Astrocyte (in vitro differentiated cells and primary cell): ENCODE measurements at regions not wholly inside any gene's neighbourhood (a gene's known extent, or its start where the extent isn't known, plus 50 kb on each side); places are given as distances from the start of the nearest gene placed in this dataset.
"Not testable (repeated sequence)": the region's sequence is repeated elsewhere in the genome, so short reads cannot be mapped to it uniquely, and the experiment has no call there.

Experiments used
- DNase-seq: peaks from one replicate; pipeline ENCODE4 v3.0.0-alpha.2; 2010; ENCODE audit warnings: low read depth
- FAIRE-seq: peaks from 2 replicates; lab custom pipeline; 2011; peaks lifted over from hg19 to GRCh38; lab: Jason Lieb, UNC
- H2AFZ ChIP-seq: 2 replicates; pipeline ENCODE4 v1.6.0; 2012; ENCODE audit warnings: low read depth, low read length, inconsistent platforms
- H3K27ac ChIP-seq: 2 replicates; pipeline ENCODE4 v1.5.1; 2011; ENCODE audit warnings: low read depth, low read length, inconsistent platforms
- H3K27me3 ChIP-seq: 2 replicates; pipeline ENCODE4 v1.6.0; 2011; ENCODE audit warnings: low read length, inconsistent platforms; ENCODE audit not compliant: insufficient read depth
- H3K36me3 ChIP-seq: 2 replicates; pipeline ENCODE4 v1.5.1; 2011; ENCODE audit warnings: low read length, inconsistent platforms; ENCODE audit not compliant: insufficient read depth
- H3K4me1 ChIP-seq: 2 replicates; pipeline ENCODE4 v1.5.1; 2011; ENCODE audit warnings: low read length, inconsistent platforms; ENCODE audit not compliant: insufficient read depth
- H3K4me2 ChIP-seq: 2 replicates; pipeline ENCODE4 v1.6.0; 2012; ENCODE audit warnings: low read length, inconsistent platforms
- H3K4me3 ChIP-seq: 2 replicates; pipeline ENCODE4 v1.5.1; 2011; ENCODE audit warnings: low read depth, mild to moderate bottlenecking, low read length, inconsistent platforms; ENCODE audit not compliant: insufficient read depth
- H3K79me2 ChIP-seq: 2 replicates; pipeline ENCODE4 v1.6.0; 2012; ENCODE audit warnings: mild to moderate bottlenecking, low read length, inconsistent platforms; ENCODE audit not compliant: insufficient read depth
- H3K9ac ChIP-seq: 2 replicates; pipeline ENCODE4 v1.6.0; 2012; ENCODE audit warnings: mild to moderate bottlenecking, low read length, inconsistent platforms
- H3K9me3 ChIP-seq: 2 replicates; pipeline ENCODE4 v1.5.1; 2012; ENCODE audit warnings: low read depth, mild to moderate bottlenecking, low read length, inconsistent platforms; ENCODE audit not compliant: insufficient read depth
- H4K20me1 ChIP-seq: 2 replicates; pipeline ENCODE4 v1.6.0; 2012; ENCODE audit warnings: low read length, inconsistent platforms; ENCODE audit not compliant: insufficient read depth
- H3K27ac Mint-ChIP-seq: one replicate; pipeline ENCODE4 v1.8.0; 2021; ENCODE audit warnings: mild to moderate bottlenecking, mixed read lengths; ENCODE audit not compliant: unreplicated experiment
- H3K27me3 Mint-ChIP-seq: one replicate; pipeline ENCODE4 v1.8.0; 2021; ENCODE audit warnings: low read depth, mixed read lengths; ENCODE audit not compliant: unreplicated experiment
- H3K36me3 Mint-ChIP-seq: one replicate; pipeline ENCODE4 v1.8.0; 2021; ENCODE audit warnings: low read depth, mixed read lengths; ENCODE audit not compliant: unreplicated experiment
- H3K4me1 Mint-ChIP-seq: one replicate; pipeline ENCODE4 v1.8.0; 2021; ENCODE audit warnings: low read depth, mixed read lengths; ENCODE audit not compliant: unreplicated experiment
- H3K4me3 Mint-ChIP-seq: one replicate; pipeline ENCODE4 v1.8.0; 2021; ENCODE audit warnings: mild to moderate bottlenecking, moderate library complexity, mixed read lengths; ENCODE audit not compliant: unreplicated experiment
- H3K9me3 Mint-ChIP-seq: one replicate; pipeline ENCODE4 v1.8.0; 2021; ENCODE audit warnings: mild to moderate bottlenecking, mixed read lengths; ENCODE audit not compliant: unreplicated experiment
- EZH2 ChIP-seq: IDR thresholded peaks from 2 replicates; pipeline ENCODE4 v1.6.1; 2012; ENCODE audit warnings: mild to moderate bottlenecking, low read length, inconsistent platforms; ENCODE audit not compliant: insufficient read depth
- TF ChIP-seq, protein P1 (sequence below): IDR thresholded peaks from 2 replicates; pipeline ENCODE4 v1.5.1; 2011; ENCODE audit warnings: low read depth, mild to moderate bottlenecking, inconsistent platforms, low read length, moderate library complexity; ENCODE audit not compliant: insufficient read depth

DNA sequence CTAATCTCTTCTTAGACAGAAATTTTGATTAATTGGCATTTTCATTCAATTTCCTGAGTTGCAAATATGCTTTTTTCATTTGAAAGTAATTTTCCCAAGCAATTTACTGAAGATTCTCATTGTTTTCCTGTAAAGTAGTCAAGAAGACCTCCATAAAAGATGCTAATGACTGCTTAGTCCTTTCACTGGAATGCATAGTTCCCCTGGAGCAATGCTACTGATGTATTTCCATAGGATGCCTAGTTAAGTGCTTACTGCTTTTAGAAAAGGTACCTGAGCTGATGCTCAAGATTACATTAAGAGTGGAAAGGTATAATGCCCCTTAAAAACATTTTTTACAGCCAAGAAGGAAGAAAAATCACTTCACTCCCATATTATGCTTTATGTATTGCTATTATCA is 109.2 kb upstream of the EMB start:
- Histone ChIP-seq H3K4me2 (no peak overlapping the region), H3K27me3 (no peaks in the 10 kb centered on the region), H3K9me3 (no peaks in the 10 kb centered on the region), H3K9ac (no peak overlapping the region), H3K4me3 (no peak overlapping the region), H3K79me2 (no peaks in the 10 kb centered on the region), H2AFZ (no peak overlapping the region), H3K4me1 (no peaks in the 10 kb centered on the region), H4K20me1 (no peaks in the 10 kb centered on the region), H3K36me3 (no peaks in the 10 kb centered on the region), H3K27ac (no peak overlapping the region)
- Mint-ChIP-seq H3K4me3 (no peak overlapping the region), H3K4me1 (no peaks in the 10 kb centered on the region), H3K36me3 (no peaks in the 10 kb centered on the region), H3K27ac (no peak overlapping the region), H3K9me3 (no peaks in the 10 kb centered on the region), H3K27me3 (no peaks in the 10 kb centered on the region)
- no peak for FAIRE-seq
- TF ChIP-seq, protein P1, sequence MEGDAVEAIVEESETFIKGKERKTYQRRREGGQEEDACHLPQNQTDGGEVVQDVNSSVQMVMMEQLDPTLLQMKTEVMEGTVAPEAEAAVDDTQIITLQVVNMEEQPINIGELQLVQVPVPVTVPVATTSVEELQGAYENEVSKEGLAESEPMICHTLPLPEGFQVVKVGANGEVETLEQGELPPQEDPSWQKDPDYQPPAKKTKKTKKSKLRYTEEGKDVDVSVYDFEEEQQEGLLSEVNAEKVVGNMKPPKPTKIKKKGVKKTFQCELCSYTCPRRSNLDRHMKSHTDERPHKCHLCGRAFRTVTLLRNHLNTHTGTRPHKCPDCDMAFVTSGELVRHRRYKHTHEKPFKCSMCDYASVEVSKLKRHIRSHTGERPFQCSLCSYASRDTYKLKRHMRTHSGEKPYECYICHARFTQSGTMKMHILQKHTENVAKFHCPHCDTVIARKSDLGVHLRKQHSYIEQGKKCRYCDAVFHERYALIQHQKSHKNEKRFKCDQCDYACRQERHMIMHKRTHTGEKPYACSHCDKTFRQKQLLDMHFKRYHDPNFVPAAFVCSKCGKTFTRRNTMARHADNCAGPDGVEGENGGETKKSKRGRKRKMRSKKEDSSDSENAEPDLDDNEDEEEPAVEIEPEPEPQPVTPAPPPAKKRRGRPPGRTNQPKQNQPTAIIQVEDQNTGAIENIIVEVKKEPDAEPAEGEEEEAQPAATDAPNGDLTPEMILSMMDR: no peak
- no peak for TF ChIP-seq EZH2
- DNase-seq: no peak

GRCh38 chr5:50550993-50551392 is 109.9 kb upstream of the EMB start:
- no peaks in the 10 kb centered on the region for H3K9me3 Mint-ChIP-seq
- DNase-seq (no peak), FAIRE-seq (peak; percentile 50)
- TF ChIP-seq, protein P1: no peak
- TF ChIP-seq EZH2: no peak
- H3K9ac ChIP-seq: no peak overlapping the region
- no peaks in the 10 kb centered on the region for H3K79me2 ChIP-seq
- no peaks in the 10 kb centered on the region for H3K27me3 Mint-ChIP-seq
- H3K27ac ChIP-seq: no peak overlapping the region
- no peaks in the 10 kb centered on the region for H3K9me3 ChIP-seq
- no peaks in the 10 kb centered on the region for H3K36me3 Mint-ChIP-seq
- H3K27ac Mint-ChIP-seq: no peak overlapping the region
- no peak overlapping the region for H3K4me3 Mint-ChIP-seq
- H4K20me1 ChIP-seq: no peaks in the 10 kb centered on the region
- no peaks in the 10 kb centered on the region for H3K36me3 ChIP-seq
- no peaks in the 10 kb centered on the region for H3K4me1 Mint-ChIP-seq
- H3K27me3 ChIP-seq: no peaks in the 10 kb centered on the region
- H3K4me1 ChIP-seq: no peaks in the 10 kb centered on the region
- no peak overlapping the region for H3K4me3 ChIP-seq
- no peak overlapping the region for H3K4me2 ChIP-seq
- H2AFZ ChIP-seq: no peak overlapping the region

DNA sequence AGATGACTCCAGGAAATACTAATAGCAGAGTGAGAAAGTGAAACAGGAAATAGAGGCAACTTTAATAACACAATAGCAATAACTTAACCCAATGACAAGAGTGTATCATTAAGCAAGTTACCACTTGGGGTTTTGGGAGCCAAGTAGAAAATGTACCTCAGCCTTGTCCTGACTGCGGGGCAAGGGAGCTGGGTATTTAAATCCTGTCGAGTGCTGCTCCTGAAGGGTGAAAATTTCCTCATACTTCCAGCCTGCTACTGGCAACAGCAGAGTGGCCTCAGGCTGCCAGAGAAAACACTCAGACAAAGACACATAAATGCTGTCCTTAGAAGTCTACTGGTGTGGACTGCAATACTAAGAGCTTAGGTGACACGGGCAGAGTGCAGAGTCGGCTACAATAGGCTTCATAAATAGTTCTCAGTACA is 112.5 kb upstream of the EMB start:
- Histone ChIP-seq H2AFZ (peak overlapping the region; percentile 34), H3K4me2 (no peak overlapping the region), H3K79me2 (no peaks in the 10 kb centered on the region), H3K9me3 (no peaks in the 10 kb centered on the region), H3K4me3 (no peak overlapping the region), H3K27me3 (no peaks in the 10 kb centered on the region), H3K4me1 (no peaks in the 10 kb centered on the region), H3K9ac (no peak overlapping the region), H3K27ac (no peak overlapping the region), H4K20me1 (no peaks in the 10 kb centered on the region), H3K36me3 (no peaks in the 10 kb centered on the region)
- Mint-ChIP-seq H3K36me3 (no peaks in the 10 kb centered on the region), H3K9me3 (no peaks in the 10 kb centered on the region), H3K27ac (no peak overlapping the region), H3K27me3 (no peaks in the 10 kb centered on the region), H3K4me3 (no peak overlapping the region), H3K4me1 (no peaks in the 10 kb centered on the region)
- FAIRE-seq (no peak), DNase-seq (no peak)
- TF ChIP-seq, protein P1: no peak
- TF ChIP-seq EZH2: no peak

- not testable (repeated sequence) for H3K27me3 ChIP-seq, H2AFZ ChIP-seq, H3K9me3 Mint-ChIP-seq, H3K4me1 Mint-ChIP-seq, H3K4me1 ChIP-seq, H3K9me3 ChIP-seq, H3K36me3 ChIP-seq, H4K20me1 ChIP-seq, H3K4me3 ChIP-seq, H3K9ac ChIP-seq, H3K4me2 ChIP-seq, H3K27ac Mint-ChIP-seq, H3K27me3 Mint-ChIP-seq, H3K27ac ChIP-seq, H3K36me3 Mint-ChIP-seq, H3K4me3 Mint-ChIP-seq, DNase-seq, H3K79me2 ChIP-seq
- FAIRE-seq: peak; percentile 55
These were observed 107.8 kb upstream of the PARP8 start for GRCh38 chr5:50558640-50559039.
